GM13977 (cell line): ENCODE measurements at regions not wholly inside any gene's neighbourhood (a gene's known extent, or its start where the extent isn't known, plus 50 kb on each side); places are given as distances from the start of the nearest gene placed in this dataset.

ENCODE experiments used
- DNase-seq: peaks from one replicate; pipeline ENCODE4 v3.0.0; 2012; ENCODE audit warnings: low spot score
- CTCF ChIP-seq: IDR thresholded peaks from 2 replicates; pipeline ENCODE4 v1.5.1; 2012; ENCODE audit warnings: mild to moderate bottlenecking, control low read depth; ENCODE audit not compliant: insufficient read depth; ENCODE audit errors: extremely low read depth, missing control alignments
- in situ Hi-C: fragments of 300-500 bp; cut with MboI; formaldehyde crosslinking; loops from one replicate; pipeline ENCODE4 v1.12.0; 2022; ENCODE audit warnings: low sequenced_read_pairs, low pct_unique_long_range_greater_than_20kb, mixed read lengths, inconsistent platforms; ENCODE audit not compliant: unreplicated experiment

DNA sequence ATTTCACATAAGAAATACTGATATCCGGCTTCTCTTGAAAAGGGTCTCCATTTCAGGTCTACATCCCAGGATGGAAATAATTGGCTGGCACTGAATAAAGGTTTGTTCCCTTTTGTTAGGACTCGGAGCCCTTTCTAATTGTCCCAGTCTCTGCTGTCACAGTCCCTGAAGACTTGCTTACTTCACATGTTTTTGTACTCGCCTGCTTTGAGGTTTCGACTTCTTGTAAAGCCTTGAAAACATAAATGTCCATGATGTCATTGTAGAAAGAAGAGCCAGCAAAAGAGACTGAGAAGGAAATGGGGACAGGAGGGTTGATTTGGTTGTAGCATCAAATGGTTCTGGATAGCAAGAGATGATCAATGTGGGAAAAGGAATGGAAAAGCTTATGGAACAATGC lies 963.4 kb upstream of the SEMA6D start:
- TF ChIP-seq CTCF = no peak
- no peak for DNase-seq
- in situ Hi-C loops = no loop called here

DNA sequence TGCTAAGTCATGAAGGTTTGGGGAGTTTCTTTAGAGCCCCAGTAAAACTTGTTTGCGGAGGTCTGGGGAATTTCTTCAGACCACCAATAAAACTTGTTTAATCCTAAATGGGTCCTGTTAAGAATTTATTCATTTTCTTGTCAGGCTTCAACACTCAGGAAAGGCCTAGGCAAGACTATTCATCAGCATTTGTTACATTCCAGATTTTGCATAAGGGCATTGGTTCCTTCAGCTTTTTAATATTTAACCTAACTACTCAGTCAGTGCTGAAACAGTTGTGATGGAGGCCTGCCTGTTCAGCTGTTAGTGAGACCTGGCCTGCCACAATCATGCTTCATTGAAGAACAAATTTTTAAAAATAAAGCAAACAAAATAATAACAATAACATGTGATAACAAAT lies 954.2 kb upstream of the SEMA6D start:
- no peak for TF ChIP-seq CTCF
- in situ Hi-C loops = no loop called here
- no peak for DNase-seq

DNA sequence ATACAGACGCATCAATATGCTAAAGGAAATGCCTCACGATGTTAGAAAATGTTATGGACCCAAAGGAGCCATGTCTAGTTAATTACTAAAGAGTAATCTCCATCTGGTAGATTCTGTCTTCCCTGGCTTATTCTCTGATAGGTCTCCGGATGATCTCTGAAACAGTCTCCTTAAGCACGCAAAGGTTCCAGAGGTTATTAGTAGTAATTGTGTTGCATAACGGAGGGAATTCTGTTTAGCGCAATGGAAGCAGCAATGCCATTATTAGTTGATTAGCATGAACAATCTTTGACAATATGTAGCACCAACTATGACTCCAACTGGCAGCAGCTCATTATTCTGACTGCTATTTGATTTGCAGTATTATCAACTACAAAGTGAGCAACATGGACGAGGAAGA lies 952.5 kb upstream of the SEMA6D start:
- DNase-seq = no peak
- in situ Hi-C loops = no loop called here
- TF ChIP-seq CTCF = no peak

DNA sequence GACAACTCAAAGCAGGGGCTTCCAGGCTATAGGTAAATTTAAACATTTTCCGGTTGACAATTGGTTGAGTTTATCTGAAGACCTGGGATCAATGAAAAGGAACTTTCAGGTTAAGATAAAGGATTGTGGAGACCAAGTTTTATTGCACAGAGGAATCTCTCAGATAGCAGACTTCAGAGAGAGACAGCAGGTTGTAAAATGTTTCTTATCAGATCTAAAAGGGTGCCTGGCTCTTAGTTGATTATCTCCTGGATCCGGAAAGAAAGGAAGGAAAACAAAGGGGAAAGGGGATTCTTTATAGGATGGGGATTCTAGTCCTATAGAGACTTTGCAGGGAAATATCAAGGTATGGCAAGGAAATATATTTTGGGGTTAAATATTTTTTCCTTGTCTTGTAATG lies 951.3 kb upstream of the SEMA6D start:
- DNase-seq = no peak
- TF ChIP-seq CTCF = no peak
- in situ Hi-C loops = no loop called here

DNA sequence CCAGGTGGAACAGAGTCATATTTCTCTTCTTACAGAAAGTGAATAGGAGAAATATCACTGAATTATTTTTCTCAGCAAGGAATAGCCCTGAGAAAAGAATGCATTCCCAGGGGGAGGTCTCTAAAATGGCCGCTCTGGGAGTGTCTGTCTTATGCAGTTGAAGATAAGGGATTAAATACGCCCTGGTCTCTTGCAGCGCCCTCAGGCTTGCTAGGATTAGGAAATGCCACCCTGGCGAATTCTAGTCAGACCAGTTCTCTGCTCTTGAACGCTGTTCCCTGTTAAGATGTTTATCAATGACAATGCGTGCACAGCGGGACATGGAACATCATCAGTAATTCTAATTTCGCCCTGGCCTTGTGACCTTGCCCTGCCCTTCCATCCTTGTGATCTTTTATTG lies 949.0 kb upstream of the SEMA6D start:
- in situ Hi-C loops = no loop called here
- no peak for TF ChIP-seq CTCF
- DNase-seq = no peak

DNA sequence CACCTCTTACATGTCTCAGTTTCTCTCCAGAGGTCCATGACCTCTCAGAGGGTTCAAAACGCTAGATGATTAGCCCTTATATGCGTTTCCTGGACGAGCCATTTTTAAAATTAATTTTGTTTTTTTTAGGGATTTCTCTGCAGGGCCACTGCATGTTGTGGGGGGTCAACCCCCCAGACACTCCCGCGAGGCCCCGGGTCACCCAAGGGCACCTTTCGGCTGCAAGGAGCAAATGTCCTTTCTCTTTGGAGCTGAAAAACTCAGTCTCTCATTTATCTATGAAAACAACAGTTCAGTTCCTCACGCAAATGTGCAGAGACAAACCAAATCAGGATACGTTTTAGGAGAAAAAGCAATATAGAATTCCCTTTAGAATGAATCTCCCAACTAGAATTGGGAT lies 944.3 kb upstream of the SEMA6D start:
- no peak for TF ChIP-seq CTCF
- DNase-seq = no peak
- in situ Hi-C loops = no loop called here

- in situ Hi-C loops = no loop called here
- no peak for TF ChIP-seq CTCF
- no peak for DNase-seq
Observed at GRCh38 chr15:46778876-46779275, 938.4 kb upstream of the SEMA6D start.
